ENCODE measurements at regions not wholly inside any gene's neighbourhood (a gene's known extent, or its start where the extent isn't known, plus 50 kb on each side); places are given as distances from the start of the nearest gene placed in this dataset.
A peak's percentile ranks its signal among the peaks of the same experiment; 100 is the strongest.

DNA sequence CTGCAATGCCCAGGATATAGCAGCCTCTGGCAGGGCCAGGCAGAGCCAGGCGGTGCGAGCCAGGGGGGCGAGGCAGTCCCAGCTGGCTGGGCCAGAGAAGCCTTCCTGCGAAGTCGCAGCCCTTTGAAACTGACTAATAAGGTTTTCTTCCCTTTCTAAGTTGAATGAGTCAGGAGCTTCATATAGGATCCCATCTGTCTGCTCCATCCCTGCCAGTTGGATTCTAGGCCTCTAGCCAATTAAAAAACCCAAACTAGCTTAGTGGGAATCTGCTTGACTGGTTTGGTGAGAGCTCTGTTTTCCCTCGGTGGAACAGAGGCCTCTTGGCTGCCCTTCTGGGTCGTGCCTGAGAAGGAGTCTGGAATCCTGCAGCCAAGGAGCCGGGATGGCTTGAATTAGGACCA, 70.1 kb upstream of the RAPGEF1 start:
- no peak for DNase-seq

DNA sequence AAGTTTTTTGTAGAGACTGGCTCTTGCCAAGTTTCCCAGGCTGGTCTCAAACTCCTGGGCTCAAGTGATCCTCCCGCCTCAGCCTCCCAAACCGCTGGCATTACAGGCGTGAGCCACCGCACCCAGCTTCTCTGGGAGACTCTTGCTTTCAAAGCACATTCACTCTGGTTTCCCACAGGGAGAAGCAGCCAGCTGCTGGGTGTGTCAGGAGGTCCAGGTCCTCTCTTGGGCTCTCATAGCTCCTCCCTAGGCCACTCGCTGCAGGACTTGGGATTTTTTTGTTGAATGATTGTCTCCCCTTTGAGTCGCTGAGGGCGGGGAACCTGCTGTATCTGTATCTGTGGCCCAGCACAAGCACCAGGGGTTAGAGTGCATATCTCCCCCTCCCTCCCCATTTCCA, 68.4 kb upstream of the RAPGEF1 start:
- no peak for DNase-seq

DNA sequence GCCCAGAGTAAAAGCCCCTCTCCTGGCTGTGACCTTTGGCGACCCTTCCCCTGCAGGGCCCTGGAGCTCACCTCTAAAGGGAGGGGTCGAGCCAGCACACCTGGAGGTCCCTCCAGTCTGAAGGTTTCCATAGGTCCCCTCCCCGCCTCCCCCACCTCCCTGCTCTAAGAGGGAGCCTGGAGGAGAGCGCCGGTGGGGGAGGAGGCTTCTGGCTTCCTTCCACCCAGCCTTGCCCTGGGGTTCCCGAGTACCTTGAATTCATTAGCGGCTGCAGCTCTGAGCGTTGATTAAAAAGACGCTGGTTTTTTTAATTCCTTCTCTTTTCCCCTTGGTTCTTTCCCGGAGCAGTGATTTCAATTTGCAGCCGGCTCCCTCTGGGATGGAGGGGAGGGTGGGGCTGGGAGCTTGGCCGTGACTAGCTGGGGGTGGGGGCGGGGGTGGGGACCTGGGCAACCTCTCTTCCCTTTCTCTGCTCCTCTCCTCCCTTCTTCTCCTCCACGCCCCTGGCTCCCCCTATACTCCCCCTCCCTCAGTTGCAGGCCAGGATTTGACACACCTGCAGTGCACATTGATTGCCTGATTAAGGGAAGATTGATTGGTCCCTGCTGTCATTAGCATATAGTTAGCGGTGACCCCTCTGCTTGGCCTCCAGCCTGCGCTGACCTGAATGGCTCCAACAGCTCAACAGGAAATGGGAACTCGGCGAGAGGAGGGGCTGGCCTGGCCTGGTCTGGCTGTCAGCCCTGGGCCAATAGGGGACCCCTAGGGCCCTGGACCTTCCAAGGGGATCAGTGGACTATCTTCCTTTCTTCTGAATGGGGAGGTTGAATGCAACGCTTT, 67.5 kb upstream of the RAPGEF1 start:
- no peak for DNase-seq

- DNase-seq = no peak
Observed at GRCh38 chr9:131805803-131806202, 65.9 kb upstream of the RAPGEF1 start.

- DNase-seq = no peak
Observed at GRCh38 chr9:131804826-131805225, 65.0 kb upstream of the RAPGEF1 start.

DNA sequence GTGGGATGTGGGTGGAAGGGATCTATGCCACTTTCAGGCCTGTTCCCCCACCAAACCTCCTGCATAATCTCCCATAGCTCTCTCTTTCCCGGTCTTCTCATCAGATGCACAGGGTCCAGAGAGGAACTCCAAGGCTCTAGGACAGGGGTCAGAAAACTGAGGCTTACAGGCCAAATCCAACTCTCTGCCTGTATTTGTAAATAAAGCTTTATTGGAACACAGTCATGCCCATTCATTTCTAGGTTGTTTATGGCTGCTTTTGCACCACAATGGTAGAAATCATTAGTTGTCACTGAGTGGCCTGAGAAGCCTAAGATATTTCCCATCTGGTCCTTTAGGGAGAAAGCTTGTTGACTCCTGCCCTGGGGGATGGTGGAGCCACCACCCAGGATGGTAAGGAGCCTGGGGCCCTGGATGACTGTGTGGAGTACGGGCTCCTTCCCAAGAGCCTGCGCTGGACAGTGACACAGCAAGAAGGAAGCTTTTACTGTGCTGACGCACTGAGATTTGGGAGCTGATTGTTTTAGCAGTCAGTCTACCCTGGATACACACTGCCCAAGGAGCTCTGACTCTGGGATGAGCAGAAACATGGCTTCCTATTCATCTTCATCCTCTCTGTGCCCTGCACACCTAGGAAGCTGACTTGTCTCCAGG, 64.0 kb upstream of the RAPGEF1 start:
- no peak for DNase-seq

DNA sequence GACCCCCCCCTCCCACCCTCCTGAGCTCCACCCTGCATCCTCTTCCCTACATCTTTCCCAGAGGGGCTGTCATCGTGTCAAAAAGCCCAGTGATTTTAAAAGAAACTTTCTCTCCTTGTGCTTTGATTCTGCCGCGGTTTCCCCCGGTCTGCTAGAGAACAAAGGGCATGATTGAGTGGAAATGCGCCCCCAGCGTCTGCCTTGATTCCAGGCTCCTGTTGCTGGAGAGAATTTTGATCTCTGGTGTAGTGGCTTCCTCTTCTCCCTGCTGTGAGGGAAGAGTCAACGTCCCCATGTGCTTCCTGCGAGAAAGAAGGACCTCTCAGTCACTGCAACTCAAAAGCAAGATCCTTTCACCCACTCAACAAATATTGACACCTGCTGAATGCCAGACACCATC, 61.9 kb upstream of the RAPGEF1 start:
- DNase-seq = no peak

DNA sequence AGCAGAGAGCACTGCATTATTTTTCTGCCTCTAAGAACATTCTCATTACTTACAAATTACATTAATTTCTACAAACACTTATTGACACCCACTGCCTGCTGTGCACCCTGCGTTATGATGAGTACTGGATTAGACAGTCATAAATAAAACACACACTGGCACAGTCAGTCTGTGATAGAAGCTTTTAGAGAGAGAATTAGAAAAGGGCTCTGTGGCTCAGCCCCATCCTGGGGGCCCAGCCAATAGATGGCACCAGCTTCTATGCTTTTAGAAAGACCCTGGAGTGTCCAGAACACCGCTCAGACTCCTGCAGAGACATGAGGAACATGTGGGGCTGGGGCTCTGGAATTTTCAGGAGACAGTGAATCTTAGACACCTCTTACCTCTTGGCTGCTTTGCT, 61.0 kb upstream of the RAPGEF1 start:
- no peak for DNase-seq

- DNase-seq = no peak
Observed at GRCh38 chr9:131800366-131800765, 60.5 kb upstream of the RAPGEF1 start.

DNA sequence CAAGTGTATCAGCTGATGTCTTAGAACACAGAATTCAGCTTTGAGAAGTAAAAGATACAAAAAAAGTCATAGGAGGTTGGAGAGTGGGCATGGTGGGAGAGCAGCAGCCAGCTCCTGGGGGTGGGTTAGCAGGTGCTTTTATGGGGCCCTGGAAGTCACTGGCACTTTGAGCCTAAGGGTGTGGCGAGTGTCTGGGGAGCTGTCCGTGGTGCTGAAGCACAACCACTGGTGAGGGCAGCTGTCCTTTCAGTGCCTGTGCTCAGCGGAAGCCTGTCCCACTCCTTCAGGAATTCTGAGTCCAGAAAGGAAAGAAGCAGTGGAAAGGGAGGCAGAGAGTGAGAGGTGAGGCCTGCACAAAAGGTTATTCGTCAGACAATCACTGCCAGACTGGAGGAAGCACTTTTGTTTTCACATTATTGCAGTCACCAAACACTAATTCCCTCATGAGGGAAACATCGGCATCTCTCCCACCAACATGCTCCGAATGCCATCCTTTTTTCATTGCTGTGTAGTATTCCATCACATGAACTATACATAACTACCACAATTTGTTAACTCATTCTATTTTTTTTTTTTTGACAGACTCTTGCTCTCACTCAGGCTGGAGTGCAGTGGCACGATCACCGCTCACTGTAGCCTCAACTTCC, 59.4 kb upstream of the RAPGEF1 start:
- peak; percentile 48 for DNase-seq

DNA sequence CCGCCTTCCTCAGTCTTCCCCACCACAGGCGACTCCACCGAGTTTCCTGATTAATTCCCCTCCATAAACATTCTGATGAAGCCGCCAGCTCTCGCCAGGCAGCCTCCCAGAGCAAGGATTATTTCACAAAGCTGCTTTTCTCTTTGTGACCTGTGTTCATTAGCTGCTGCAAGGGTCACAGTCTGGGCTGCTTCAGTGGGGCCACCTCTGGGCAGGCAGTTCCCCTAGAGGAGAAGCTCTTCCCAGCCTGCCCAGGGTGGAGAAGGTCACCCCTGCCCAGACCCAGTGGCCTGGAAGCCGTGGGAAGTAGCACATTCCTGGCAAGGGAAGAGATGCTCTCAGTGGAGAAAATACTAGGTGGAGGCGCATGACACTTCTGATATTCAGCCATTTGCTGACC, 58.4 kb upstream of the RAPGEF1 start:
- DNase-seq = no peak

DNA sequence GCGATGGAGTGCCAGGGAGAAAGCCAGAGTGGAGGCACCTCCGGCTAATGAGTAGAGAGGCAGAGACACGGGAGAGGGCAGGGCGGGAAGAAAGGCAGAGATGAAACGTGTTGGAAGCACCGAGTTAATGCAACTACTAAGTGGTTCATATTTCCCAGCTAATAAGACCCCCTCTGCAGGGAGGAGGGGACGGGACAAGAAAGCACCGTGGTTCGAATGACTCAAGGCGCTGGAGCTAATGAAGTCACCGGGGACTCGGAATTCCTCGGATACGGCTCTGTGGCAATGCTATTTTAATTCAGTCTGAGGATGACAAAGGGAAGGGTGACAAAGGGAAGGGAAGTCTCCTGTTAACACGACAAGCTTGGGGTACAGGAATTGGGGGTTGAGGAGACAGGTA, 54.5 kb upstream of the RAPGEF1 start:
- no peak for DNase-seq

GRCh38 chr9:131791542-131792254, 51.8 kb upstream of the RAPGEF1 start:
- no peak for DNase-seq

Measured in suppressor macrophage treated with lipopolysaccharide for 4 hours (primary cell).